OCI-LY1 (cell line): ENCODE measurements at regions not wholly inside any gene's neighbourhood (a gene's known extent, or its start where the extent isn't known, plus 50 kb on each side); places are given as distances from the start of the nearest gene placed in this dataset.
"Not testable (repeated sequence)": the region's sequence is repeated elsewhere in the genome, so short reads cannot be mapped to it uniquely, and the experiment has no call there.

ENCODE experiments used
- CTCF ChIP-seq: fragments of 200-600 bp; sonication (generic), shearing (Covaris generic); IDR thresholded peaks from 2 replicates; pipeline ENCODE4 v1.5.1; 2017; ENCODE audit warnings: mild to moderate bottlenecking, antibody characterized with exemption, low read length, moderate library complexity, mixed read lengths
- EZH2 ChIP-seq: fragments of 200-600 bp; sonication (generic), shearing (Covaris generic); IDR thresholded peaks from 2 replicates; pipeline ENCODE4 v1.8.0; 2017; ENCODE audit warnings: borderline replicate concordance, mixed run types, mild to moderate bottlenecking, antibody characterized with exemption, low read length, moderate library complexity, mixed read lengths

GRCh38 chr18:977327-977726 is 72.7 kb downstream of the ADCYAP1 start:
- not testable (repeated sequence) for TF ChIP-seq CTCF, EZH2
